HepG2 (cell line): ENCODE measurements at regions not wholly inside any gene's neighbourhood (a gene's known extent, or its start where the extent isn't known, plus 50 kb on each side); places are given as distances from the start of the nearest gene placed in this dataset.

Source experiments
- ATAC-seq: fragments of 200-7000 bp; cut with Tn5 transposase; 3 replicates; pipeline ENCODE4 v1.9.1; 2020; ENCODE audit warnings: mild to moderate bottlenecking, moderate library complexity
- BruUV-seq: library from RNA; stranded (reverse); fragments of 400-500 nt; replicated peaks from 2 replicates; lab custom pipeline; 2021; lab: Mats Ljungman, UMichigan
- CTCF ChIA-PET: fragments of 300-600 bp; formaldehyde crosslinking; extraction: SDS; loops from one replicate; lab custom pipeline; 2021; ENCODE audit warnings: low total read pairs, inconsistent platforms, low intra/inter-chr PET ratio; lab: Yijun Ruan, JAX
- POLR2A ChIA-PET: fragments of 350-600 bp; sonication (Branson Sonifier 250); formaldehyde crosslinking; loops from one replicate; lab custom pipeline; 2020; ENCODE audit warnings: antibody characterized with exemption, inconsistent platforms; lab: Yijun Ruan, JAX
- DNase-seq: peaks from one replicate; pipeline ENCODE4 v3.0.0-alpha.2; 2015; ENCODE audit warnings: low spot score
- FAIRE-seq: peaks from 3 replicates; lab custom pipeline; 2011; peaks lifted over from hg19 to GRCh38; lab: Jason Lieb, UNC
- H2AFZ ChIP-seq: one replicate; pipeline ENCODE4 v1.6.1; 2011; ENCODE audit warnings: low read length, inconsistent platforms
- H3K27ac ChIP-seq: fragments of 300-600 bp; 3 replicates; pipeline ENCODE4 v1.8.0; 2011; ENCODE audit warnings: mixed run types, mild to moderate bottlenecking, mixed read lengths, low read length, inconsistent platforms; ENCODE audit not compliant: insufficient read depth; ENCODE audit errors: extremely low read length
- H3K27me3 ChIP-seq, 2 experiments: fragments of 200-600 bp in 1 of 2; 2 replicates in 1 of 2; 3 replicates in 1 of 2; pipeline versions ENCODE4 v1.6.0 to v1.8.0; 2011; ENCODE audit warnings: low read length in 2 of 2, mild to moderate bottlenecking in 2 of 2, moderate library complexity in 2 of 2, inconsistent platforms in 1 of 2; ENCODE audit not compliant: insufficient read depth in 2 of 2, control insufficient read depth in 1 of 2
- H3K36me3 ChIP-seq, 2 experiments: fragments of 200-600 bp in 1 of 2; replicated peaks in 1 of 2; 2 replicates in 1 of 2; 3 replicates in 1 of 2; pipeline versions ENCODE4 v1.5.1 to v1.8.0; 2011; ENCODE audit warnings: low read length in 2 of 2, inconsistent platforms in 1 of 2; ENCODE audit not compliant: insufficient read depth in 2 of 2, control insufficient read depth in 1 of 2
- H3K4me1 ChIP-seq: 2 replicates; pipeline ENCODE4 v1.5.1; 2012; ENCODE audit warnings: low read length, inconsistent platforms; ENCODE audit not compliant: insufficient read depth
- H3K4me2 ChIP-seq: 2 replicates; pipeline ENCODE4 v1.6.0; 2011; ENCODE audit warnings: low read depth, low read length, inconsistent platforms
- H3K4me3 ChIP-seq, 3 experiments: fragments of 200-600 bp in 1 of 3; sonication (generic), shearing (Covaris generic) in 1 of 3; replicated peaks in 1 of 3; 2 replicates each; pipeline ENCODE4 v1.5.1; 2011 to 2016; ENCODE audit warnings: low read length in 3 of 3, inconsistent platforms in 2 of 3, low read depth in 2 of 3, mild to moderate bottlenecking in 2 of 3, control low read depth in 1 of 3, mixed read lengths in 1 of 3; ENCODE audit not compliant: insufficient read depth in 1 of 3
- H3K79me2 ChIP-seq: one replicate; pipeline ENCODE4 v1.6.1; 2011; ENCODE audit warnings: low read length, inconsistent platforms; ENCODE audit not compliant: insufficient read depth
- H3K9ac ChIP-seq: 2 replicates; pipeline ENCODE4 v1.6.0; 2011; ENCODE audit warnings: mild to moderate bottlenecking, low read depth, low read length, inconsistent platforms; ENCODE audit not compliant: insufficient read depth
- H3K9me3 ChIP-seq: 2 replicates; pipeline ENCODE4 v1.5.1; 2012; ENCODE audit warnings: mild to moderate bottlenecking, low read length
- H4K20me1 ChIP-seq: 2 replicates; pipeline ENCODE4 v1.6.0; 2011; ENCODE audit warnings: inconsistent platforms, mild to moderate bottlenecking, low read length, moderate library complexity; ENCODE audit not compliant: insufficient read depth
- CBX5 ChIP-seq: sonication (generic); formaldehyde crosslinking; IDR thresholded peaks from 2 replicates; pipeline ENCODE4 v1.4.0; 2020; ENCODE audit warnings: missing genetic modification reagents, borderline replicate concordance
- ELF3 ChIP-seq: IDR thresholded peaks from 2 replicates; pipeline ENCODE4 v1.6.1; 2016; ENCODE audit warnings: missing genetic modification reagents, missing compliant biosample characterization
- ETV6 ChIP-seq: sonication (generic); formaldehyde crosslinking; conservative IDR thresholded peaks from 2 replicates; pipeline ENCODE4 v1.4.0; 2020; ENCODE audit warnings: missing genetic modification reagents
- MYPOP ChIP-seq: sonication (generic); formaldehyde crosslinking; IDR thresholded peaks from 2 replicates; pipeline ENCODE4 v1.8.1; 2023; ENCODE audit warnings: mild to moderate bottlenecking, moderate library complexity, missing genetic modification reagents
- NFKB2 ChIP-seq: sonication (generic); formaldehyde crosslinking; IDR thresholded peaks from 2 replicates; pipeline ENCODE4 v1.4.0; 2020; ENCODE audit warnings: missing genetic modification reagents, borderline replicate concordance
- SMARCE1 ChIP-seq: fragments of 450-650 bp; IDR thresholded peaks from 2 replicates; pipeline ENCODE4 v1.6.1; 2017; ENCODE audit warnings: borderline replicate concordance
- ZNF276 ChIP-seq: sonication (generic); formaldehyde crosslinking; IDR thresholded peaks from 2 replicates; pipeline ENCODE4 v1.4.0; 2020; ENCODE audit warnings: mild to moderate bottlenecking, low read depth, missing genetic modification reagents
- ZNF678 ChIP-seq: sonication (generic); formaldehyde crosslinking; IDR thresholded peaks from 2 replicates; pipeline ENCODE4 v1.4.0; 2020; ENCODE audit warnings: mild to moderate bottlenecking, missing genetic modification reagents
- ZUFSP ChIP-seq: sonication (generic); formaldehyde crosslinking; IDR thresholded peaks from 2 replicates; pipeline ENCODE4 v1.9.0; 2021; ENCODE audit warnings: missing genetic modification reagents, mild to moderate bottlenecking, borderline replicate concordance
- WGBS: methylation state at CpG from one replicate; pipeline ENCODE4 v1.1.6; 2017; ENCODE audit warnings: low lambda C conversion rate; 5-methylcytosine and 5-hydroxymethylcytosine counted together
- in situ Hi-C: cut with HindIII; loops from 2 replicates; pipeline ENCODE4 v1.10.0; 2017; ENCODE audit warnings: low pct_unique_long_range_greater_than_20kb; ENCODE audit not compliant: extremely low pct_ligation_motif_present
- intact Hi-C: fragments of 100-400 bp; cut with micrococcal nuclease; formaldehyde crosslinking; loops from one replicate; pipeline ENCODE4 v1.10.0; 2022; ENCODE audit not compliant: unreplicated experiment
- TF ChIP-seq, protein P1 (sequence below): IDR thresholded peaks from 2 replicates; pipeline ENCODE4 v1.6.1; 2016; ENCODE audit warnings: missing biosample characterization, missing genetic modification reagents, low read depth
- TF ChIP-seq, protein P2 (sequence below): IDR thresholded peaks from 2 replicates; pipeline ENCODE4 v1.6.1; 2016

DNA sequence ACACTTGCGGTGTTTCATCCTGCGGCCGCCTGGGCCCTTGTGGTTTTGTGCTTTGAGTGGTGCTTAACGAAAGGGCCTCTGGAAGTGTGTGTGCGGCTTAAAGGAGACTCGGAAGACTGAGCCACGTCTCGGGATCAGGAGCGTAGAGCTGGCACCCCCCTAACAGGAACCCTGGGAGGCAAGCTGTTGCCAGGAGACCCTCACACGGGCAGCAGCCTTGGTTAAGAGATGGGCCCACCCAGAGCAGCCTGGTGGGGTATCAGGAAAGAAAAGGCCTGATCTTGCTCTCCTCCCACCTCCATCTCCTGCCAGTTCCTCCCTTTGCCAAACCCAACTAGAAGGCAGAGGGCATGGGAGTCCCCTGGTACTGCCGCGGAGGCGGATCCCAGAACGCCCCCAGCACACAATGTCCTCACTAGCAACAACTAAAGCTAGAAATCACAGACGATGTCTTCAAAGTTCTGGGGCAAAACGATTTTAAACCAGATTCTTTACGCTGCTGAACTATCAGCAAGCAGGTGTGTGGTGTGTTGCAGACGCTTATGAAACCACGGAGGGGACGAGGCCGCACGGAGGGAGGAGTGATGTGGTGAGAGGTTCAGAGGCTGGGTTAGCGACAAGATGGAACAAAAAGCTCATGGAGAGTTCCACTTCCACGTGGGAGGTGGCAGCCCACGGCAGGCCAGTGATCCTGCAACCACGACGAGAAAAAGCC is 67.0 kb upstream of the INPP5A start:
- H3K9me3 ChIP-seq, result no peaks in the 10 kb centered on the region
- no peak overlapping the region for H3K9ac ChIP-seq
- H3K4me1 ChIP-seq, result peaks cover 11% of the 10 kb centered on the region
- peaks cover 18 to 51% of the 10 kb centered on the region in 2 experiments; a peak in 4 of 5 replicates for H3K27me3 ChIP-seq
- no peak for FAIRE-seq
- POLR2A ChIA-PET, result no interaction called here
- intact Hi-C loops, result no loop called here
- in situ Hi-C loops, result no loop called here
- H3K79me2 ChIP-seq, result no peaks in the 10 kb centered on the region
- 44% methylated on average over 25 of the region's 27 CpGs for whole genome bisulfite sequencing
- no TSS peak for BruUV-seq
- no peaks in the 10 kb centered on the region for H4K20me1 ChIP-seq
- TF ChIP-seq, protein P1, sequence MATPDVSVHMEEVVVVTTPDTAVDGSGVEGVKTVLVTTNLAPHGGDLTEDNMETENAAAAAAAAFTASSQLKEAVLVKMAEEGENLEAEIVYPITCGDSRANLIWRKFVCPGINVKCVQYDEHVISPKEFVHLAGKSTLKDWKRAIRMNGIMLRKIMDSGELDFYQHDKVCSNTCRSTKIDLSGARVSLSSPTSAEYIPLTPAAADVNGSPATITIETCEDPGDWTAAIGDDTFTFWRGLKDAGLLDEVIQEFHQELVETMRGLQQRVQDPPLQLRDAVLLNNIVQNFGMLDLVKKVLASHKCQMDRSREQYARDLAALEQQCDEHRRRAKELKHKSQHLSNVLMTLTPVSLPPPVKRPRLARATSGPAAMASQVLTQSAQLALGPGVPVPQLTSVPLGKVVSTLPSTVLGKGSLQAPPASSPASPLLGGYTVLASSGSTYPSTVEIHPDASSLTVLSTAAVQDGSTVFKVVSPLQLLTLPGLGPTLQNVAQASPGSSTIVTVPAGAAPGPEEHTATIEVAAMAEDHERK, result no peak
- no peak for TF ChIP-seq ETV6 (CRISPR knock-in tag)
- TF ChIP-seq, all 625 proteins: peak for 0
- Histone ChIP-seq H3K27ac (no peak overlapping the region), H3K36me3 (no peaks in the 10 kb centered on the region), H3K4me2 (no peak overlapping the region), H3K4me3 (no peak overlapping the region), H2AFZ (no peak overlapping the region)
- CTCF ChIA-PET, result no interaction called here
- DNase-seq (no peak), ATAC-seq (no peak)

- Histone ChIP-seq H3K79me2 (no peaks in the 10 kb centered on the region), H3K27ac (no peak overlapping the region), H3K9ac (no peak overlapping the region), H3K27me3 (peaks cover 16 to 51% of the 10 kb centered on the region in 2 experiments; a peak in 4 of 5 replicates), H4K20me1 (no peaks in the 10 kb centered on the region), H3K4me3 (no peak overlapping the region), H2AFZ (no peak overlapping the region), H3K4me1 (peaks cover 11% of the 10 kb centered on the region), H3K9me3 (no peaks in the 10 kb centered on the region), H3K36me3 (no peaks in the 10 kb centered on the region), H3K4me2 (no peak overlapping the region)
- POLR2A ChIA-PET, result no interaction called here
- 28% methylated on average over 4 of the region's 4 CpGs for WGBS
- ATAC-seq, result no peak
- no TSS peak for BruUV-seq
- CTCF ChIA-PET, result no interaction called here
- no peak for FAIRE-seq
- in situ Hi-C loops (no loop called here), intact Hi-C loops (no loop called here)
- no peak for DNase-seq
- TF ChIP-seq SMARCE1, result no peak
- no peak for TF ChIP-seq MYPOP (CRISPR knock-in tag)
- no peak for TF ChIP-seq CBX5 (CRISPR knock-in tag)
- TF ChIP-seq ELF3 (CRISPR knock-in tag), result no peak
- TF ChIP-seq, protein P2, sequence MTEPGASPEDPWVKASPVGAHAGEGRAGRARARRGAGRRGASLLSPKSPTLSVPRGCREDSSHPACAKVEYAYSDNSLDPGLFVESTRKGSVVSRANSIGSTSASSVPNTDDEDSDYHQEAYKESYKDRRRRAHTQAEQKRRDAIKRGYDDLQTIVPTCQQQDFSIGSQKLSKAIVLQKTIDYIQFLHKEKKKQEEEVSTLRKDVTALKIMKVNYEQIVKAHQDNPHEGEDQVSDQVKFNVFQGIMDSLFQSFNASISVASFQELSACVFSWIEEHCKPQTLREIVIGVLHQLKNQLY (CRISPR knock-in tag), result no peak
- no peak for TF ChIP-seq ZNF678 (CRISPR knock-in tag)
- no peak for TF ChIP-seq NFKB2 (CRISPR knock-in tag)
- TF ChIP-seq ZUFSP (CRISPR knock-in tag), result no peak
- TF ChIP-seq ZNF276, result no peak
These were observed 66.5 kb upstream of the INPP5A start for GRCh38 chr10:132471125-132471451.
